Type B pancreatic cell (in vitro differentiated cells): ENCODE measurements at regions not wholly inside any gene's neighbourhood (a gene's known extent, or its start where the extent isn't known, plus 50 kb on each side); places are given as distances from the start of the nearest gene placed in this dataset.

Experiments
- DNase-seq: peaks from one replicate; pipeline ENCODE4 v3.0.0; 2021; ENCODE audit warnings: mixed read lengths; ENCODE audit not compliant: unreplicated experiment; ENCODE audit errors: extremely low spot score
- H3K27ac Mint-ChIP-seq: 2 replicates; pipeline ENCODE4 v1.8.0; 2021; ENCODE audit warnings: mild to moderate bottlenecking, mixed read lengths
- H3K27me3 Mint-ChIP-seq: 2 replicates; pipeline ENCODE4 v1.8.0; 2021; ENCODE audit warnings: mixed read lengths
- H3K36me3 Mint-ChIP-seq: 2 replicates; pipeline ENCODE4 v1.8.0; 2021; ENCODE audit warnings: mixed read lengths
- H3K4me1 Mint-ChIP-seq: one replicate; pipeline ENCODE4 v1.8.0; 2021; ENCODE audit warnings: mixed read lengths; ENCODE audit not compliant: unreplicated experiment
- H3K4me3 Mint-ChIP-seq: 2 replicates; pipeline ENCODE4 v1.8.0; 2021; ENCODE audit warnings: mild to moderate bottlenecking, mixed read lengths
- H3K9me3 Mint-ChIP-seq: 2 replicates; pipeline ENCODE4 v1.8.0; 2021; ENCODE audit warnings: mixed read lengths
- CTCF ChIP-seq: fragments of 200-600 bp; sonication (generic); conservative IDR thresholded peaks from 2 replicates; pipeline ENCODE4 v1.5.0; 2021; ENCODE audit warnings: antibody characterized with exemption, mild to moderate bottlenecking

- H3K36me3 Mint-ChIP-seq: peaks cover 4% of the 10 kb centered on the region
- no peak for DNase-seq
- peaks cover 8% of the 10 kb centered on the region for H3K27me3 Mint-ChIP-seq
- H3K9me3 Mint-ChIP-seq: no peaks in the 10 kb centered on the region
- H3K4me1 Mint-ChIP-seq: no peaks in the 10 kb centered on the region
- no peak overlapping the region for H3K27ac Mint-ChIP-seq
- TF ChIP-seq CTCF: no peak
- no peak overlapping the region for H3K4me3 Mint-ChIP-seq
Measured at GRCh38 chr17:71342737-71343136, 778.1 kb upstream of the SOX9 start.

- Mint-ChIP-seq H3K4me3 (no peak overlapping the region), H3K36me3 (peaks cover 4% of the 10 kb centered on the region), H3K9me3 (no peaks in the 10 kb centered on the region), H3K4me1 (no peaks in the 10 kb centered on the region), H3K27me3 (peaks cover 6% of the 10 kb centered on the region), H3K27ac (no peak overlapping the region)
- no peak for DNase-seq
- TF ChIP-seq CTCF: no peak
Measured at GRCh38 chr17:71349908-71350600, 770.8 kb upstream of the SOX9 start.

GRCh38 chr17:71360301-71360700 is 760.5 kb upstream of the SOX9 start:
- no peak for TF ChIP-seq CTCF
- H3K36me3 Mint-ChIP-seq: no peaks in the 10 kb centered on the region
- H3K4me3 Mint-ChIP-seq: no peak overlapping the region
- H3K27me3 Mint-ChIP-seq: no peaks in the 10 kb centered on the region
- peaks cover 13% of the 10 kb centered on the region for H3K4me1 Mint-ChIP-seq
- DNase-seq: no peak
- no peak overlapping the region for H3K27ac Mint-ChIP-seq
- peaks cover 7% of the 10 kb centered on the region for H3K9me3 Mint-ChIP-seq

- Mint-ChIP-seq H3K27ac (no peak overlapping the region), H3K4me1 (peaks cover 13% of the 10 kb centered on the region), H3K4me3 (no peak overlapping the region), H3K36me3 (no peaks in the 10 kb centered on the region), H3K9me3 (peaks cover 7% of the 10 kb centered on the region), H3K27me3 (no peaks in the 10 kb centered on the region)
- TF ChIP-seq CTCF: no peak
- DNase-seq: no peak
Measured at GRCh38 chr17:71361656-71362450, 759.0 kb upstream of the SOX9 start.

- no peak for TF ChIP-seq CTCF
- Mint-ChIP-seq H3K36me3 (no peaks in the 10 kb centered on the region), H3K4me1 (peaks cover 13% of the 10 kb centered on the region), H3K9me3 (peaks cover 7% of the 10 kb centered on the region), H3K27me3 (no peaks in the 10 kb centered on the region), H3K27ac (no peak overlapping the region), H3K4me3 (no peak overlapping the region)
- no peak for DNase-seq
Measured at GRCh38 chr17:71363661-71364060, 757.2 kb upstream of the SOX9 start.
